ELF-1 (cell line): ENCODE measurements at regions not wholly inside any gene's neighbourhood (a gene's known extent, or its start where the extent isn't known, plus 50 kb on each side); places are given as distances from the start of the nearest gene placed in this dataset.
A peak's percentile ranks its signal among the peaks of the same experiment; 100 is the strongest.
"Not testable (repeated sequence)": the region's sequence is repeated elsewhere in the genome, so short reads cannot be mapped to it uniquely, and the experiment has no call there.

Experiments
- DNase-seq: peaks from one replicate; pipeline ENCODE4 v3.0.0-alpha.2; 2016; ENCODE audit warnings: low read depth, low spot score

DNA sequence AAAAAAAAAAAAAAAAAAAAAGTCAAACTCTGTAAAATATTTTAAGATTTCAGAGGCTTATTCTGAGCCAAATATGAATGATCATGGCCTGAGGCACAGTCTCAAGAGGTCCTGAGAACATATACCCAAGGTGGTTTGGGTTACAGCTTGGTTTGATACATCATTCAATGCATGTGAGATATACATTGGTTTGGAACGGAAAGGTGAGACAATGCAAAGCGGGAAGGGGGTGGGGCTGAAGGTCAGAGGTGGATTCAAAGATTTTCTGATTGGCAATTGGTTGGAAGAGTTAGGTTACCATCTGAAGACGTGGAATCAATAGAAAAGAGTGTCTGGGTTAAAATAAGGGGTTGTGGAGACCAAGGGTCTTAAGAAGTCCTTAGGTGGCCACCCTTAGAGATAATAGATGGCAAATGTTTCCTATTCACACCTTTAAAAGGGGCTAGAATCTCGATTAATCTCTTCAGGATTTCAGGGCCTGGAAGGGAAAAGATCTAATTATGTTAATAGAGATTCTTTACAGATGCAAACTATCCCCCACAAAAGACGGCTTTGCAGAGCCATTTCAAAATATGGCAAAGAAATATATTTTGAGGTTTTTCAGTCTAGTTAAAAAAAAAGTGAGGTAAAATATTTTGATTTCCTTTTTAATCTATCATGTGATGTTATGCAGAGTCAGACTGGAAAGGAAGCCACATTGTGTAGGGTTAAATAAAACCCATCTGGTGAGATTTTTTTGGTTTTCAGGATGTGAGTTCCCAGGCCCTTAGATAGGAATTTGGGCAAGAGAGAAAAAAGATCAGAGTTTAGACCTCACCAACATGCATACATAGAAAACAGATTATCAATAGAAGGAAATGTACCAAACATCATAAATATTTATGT is 173.8 kb upstream of the CNOT2 start:
- DNase-seq = peak; percentile 26

- peak; percentile 13 for DNase-seq
These were observed 172.7 kb upstream of the CNOT2 start for GRCh38 chr12:70070494-70071007.

DNA sequence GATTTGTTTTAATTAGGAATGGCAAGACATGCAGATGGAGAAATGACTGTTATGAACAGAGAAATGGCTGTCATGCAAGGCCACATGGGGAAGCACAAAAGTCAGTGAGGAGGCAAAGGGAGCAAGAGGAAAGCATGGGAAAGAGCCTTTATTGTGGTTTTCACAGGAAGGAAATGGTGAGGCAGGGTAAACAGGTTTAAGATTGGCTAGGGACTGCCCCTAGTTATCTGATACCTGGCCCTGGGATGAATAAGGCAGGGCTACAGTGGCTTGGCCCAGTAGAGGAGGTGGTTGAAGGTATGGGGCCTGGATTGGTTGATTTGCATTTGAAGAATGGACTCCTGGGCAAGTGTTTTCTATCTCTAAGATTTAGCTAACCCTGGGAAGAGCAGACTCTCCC is 168.7 kb upstream of the CNOT2 start:
- peak; percentile 11 for DNase-seq

DNA sequence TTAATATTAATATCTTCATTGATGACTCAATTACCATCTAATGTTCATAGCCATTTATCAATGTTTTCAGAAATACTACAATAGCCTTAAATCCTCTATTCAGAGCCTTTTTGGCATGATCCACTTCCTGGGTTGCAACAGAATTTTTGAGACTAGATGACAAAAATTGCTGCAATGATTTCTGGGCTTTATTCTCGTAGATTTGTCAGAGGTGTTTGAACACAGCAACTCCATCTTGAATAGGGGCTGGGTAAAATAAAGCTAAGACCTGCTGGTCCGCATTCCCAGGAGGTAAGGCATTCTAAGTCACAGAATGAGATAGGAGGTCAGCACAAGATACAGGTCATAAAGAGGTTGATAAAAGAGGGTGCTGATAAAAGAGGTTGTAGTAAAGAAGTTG is 165.8 kb upstream of the CNOT2 start:
- DNase-seq = no peak

GRCh38 chr12:70078161-70078560 is 165.1 kb upstream of the CNOT2 start:
- DNase-seq = no peak

DNA sequence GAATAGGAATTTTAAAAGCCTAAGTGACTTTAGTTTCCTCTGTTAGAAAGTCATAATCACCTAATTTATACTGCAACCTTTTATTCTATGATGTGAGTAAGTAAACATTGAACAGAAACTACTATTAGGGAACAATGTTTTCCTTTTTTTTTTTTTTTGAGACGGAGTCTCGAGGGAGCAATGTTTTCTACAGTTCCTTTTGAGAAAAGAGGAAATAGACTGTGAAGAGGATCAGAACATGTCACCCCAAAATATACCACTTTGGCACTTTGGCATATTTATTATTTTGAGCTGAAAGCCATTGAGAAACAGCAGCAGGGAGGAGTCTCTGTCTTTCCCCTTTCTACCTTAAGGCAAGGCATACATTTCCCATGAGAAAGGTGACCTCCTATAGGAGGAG is 162.7 kb upstream of the CNOT2 start:
- DNase-seq = no peak

GRCh38 chr12:70082997-70083676 is 160.1 kb upstream of the CNOT2 start:
- DNase-seq = no peak

GRCh38 chr12:70083677-70084020 is 159.6 kb upstream of the CNOT2 start:
- DNase-seq = no peak

DNA sequence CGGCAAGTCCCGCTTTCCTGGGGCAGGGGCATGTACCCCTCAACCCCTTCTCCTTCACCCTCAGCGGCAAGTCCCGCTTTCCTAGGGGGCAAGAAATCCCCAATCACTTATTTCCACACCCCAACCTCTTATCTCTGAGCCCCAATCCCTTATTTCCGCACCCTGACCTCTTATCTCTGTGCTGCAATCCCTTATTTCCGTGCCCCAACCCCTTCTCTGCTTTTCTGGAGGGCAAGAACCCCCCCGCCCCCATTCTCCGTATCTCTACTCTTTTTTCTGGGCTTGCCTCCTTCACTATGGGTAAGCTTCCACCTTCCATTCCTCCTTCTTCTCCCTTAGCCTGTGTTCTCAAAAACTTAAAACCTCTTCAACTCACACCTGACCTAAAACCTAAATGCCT is 156.9 kb upstream of the CNOT2 start:
- DNase-seq = not testable (repeated sequence)

DNA sequence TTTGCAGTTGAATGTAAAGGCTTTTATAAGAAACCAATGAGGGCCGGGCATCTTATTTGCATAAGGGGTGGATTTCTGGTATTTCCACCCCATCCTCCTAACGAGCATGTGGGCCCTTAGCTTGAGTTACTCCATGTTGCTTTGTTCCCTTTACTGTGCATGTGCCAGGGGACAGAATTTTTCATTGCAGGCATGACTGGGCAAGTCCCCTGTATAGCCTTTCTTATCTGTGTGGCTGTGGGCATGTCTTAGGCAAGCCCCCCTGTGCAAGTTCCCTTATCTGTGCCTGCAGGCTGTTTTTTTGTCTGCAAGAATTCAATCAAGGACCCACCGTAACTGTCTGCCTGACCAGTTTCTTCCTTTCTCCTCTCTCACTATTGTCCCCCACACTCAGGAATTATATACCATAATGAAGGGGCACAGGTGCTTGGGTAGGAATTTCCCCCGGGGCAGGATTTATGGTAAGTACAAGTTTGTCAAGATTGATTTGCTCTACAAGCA is 152.2 kb upstream of the CNOT2 start:
- DNase-seq = peak; percentile 53

DNA sequence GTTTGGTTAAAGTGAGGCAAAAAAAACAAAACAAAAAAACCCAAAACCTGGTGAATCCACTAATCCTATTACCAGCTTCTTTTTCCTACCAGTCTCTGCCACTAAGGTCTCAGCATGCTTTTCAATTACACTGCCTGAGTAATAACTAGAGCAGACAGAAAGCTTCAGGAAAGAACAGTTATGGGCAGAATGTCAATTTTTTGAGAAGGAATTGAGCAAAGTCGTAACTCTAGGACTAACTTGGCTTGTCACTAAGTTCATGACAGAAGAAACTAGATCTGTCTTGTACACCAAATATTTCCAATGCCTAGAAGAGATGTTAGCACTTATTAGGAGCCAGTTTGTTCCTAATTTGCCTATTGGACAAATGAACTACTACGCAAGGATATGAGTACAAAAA is 148.8 kb upstream of the CNOT2 start:
- no peak for DNase-seq

- DNase-seq = no peak
These were observed 146.3 kb upstream of the CNOT2 start for GRCh38 chr12:70096759-70097410.

GRCh38 chr12:70101064-70101463 is 142.2 kb upstream of the CNOT2 start:
- no peak for DNase-seq

GRCh38 chr12:70106347-70106746 is 136.9 kb upstream of the CNOT2 start:
- no peak for DNase-seq

DNA sequence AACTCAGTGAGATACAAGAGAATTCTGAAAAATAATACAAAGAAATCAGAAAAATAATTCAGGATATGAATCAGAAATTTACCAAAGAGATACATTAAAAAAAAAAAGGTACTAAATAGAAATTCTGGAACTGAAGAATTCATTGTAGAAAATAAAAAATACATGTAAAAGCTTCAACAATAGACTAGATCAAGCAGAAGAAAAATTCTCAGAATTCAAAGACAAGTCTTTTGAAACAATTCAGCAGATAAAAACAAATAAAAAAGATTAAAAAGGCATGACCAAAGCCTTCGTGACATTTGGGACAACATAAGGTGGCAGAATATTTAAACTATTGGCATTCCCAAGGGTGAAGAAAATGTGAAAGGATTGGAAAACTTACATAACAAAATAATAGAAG is 133.1 kb upstream of the CNOT2 start:
- no peak for DNase-seq

GRCh38 chr12:70117670-70118069 is 125.6 kb upstream of the CNOT2 start:
- DNase-seq = no peak

GRCh38 chr12:70120970-70121369 is 122.3 kb upstream of the CNOT2 start:
- no peak for DNase-seq

DNA sequence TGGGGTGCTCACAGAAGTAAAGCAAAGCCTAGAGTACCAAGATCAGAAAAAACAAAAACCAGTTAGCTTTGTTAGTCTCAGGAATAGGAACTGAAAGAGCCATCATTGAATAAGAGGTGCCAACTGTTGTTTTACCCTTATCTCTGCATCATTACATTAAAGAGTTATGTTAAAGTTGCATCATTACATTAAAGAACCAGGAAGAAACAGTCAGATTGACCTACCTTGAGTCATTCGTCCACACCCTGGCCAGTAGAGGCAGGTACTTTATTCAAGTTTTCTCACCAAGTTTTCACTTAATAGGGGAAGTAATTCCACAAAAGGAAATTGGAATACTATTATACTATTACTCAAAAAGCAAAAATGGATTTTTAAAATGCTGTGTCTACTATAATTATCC is 121.7 kb upstream of the CNOT2 start:
- no peak for DNase-seq

- peak; percentile 14 for DNase-seq
These were observed 120.4 kb upstream of the CNOT2 start for GRCh38 chr12:70122804-70123203.

- no peak for DNase-seq
These were observed 94.2 kb upstream of the CNOT2 start for GRCh38 chr12:70149013-70149412.

- DNase-seq = no peak
These were observed 93.6 kb upstream of the CNOT2 start for GRCh38 chr12:70149665-70150064.

- DNase-seq = no peak
These were observed 93.0 kb upstream of the CNOT2 start for GRCh38 chr12:70150230-70150629.
